Colonic mucosa (tissue), 4 donors: ENCODE measurements at regions not wholly inside any gene's neighbourhood (a gene's known extent, or its start where the extent isn't known, plus 50 kb on each side); places are given as distances from the start of the nearest gene placed in this dataset.

Source experiments
- DNase-seq: peaks from one replicate; pipeline ENCODE4 v3.0.0-alpha.2; 2020
- H3K27ac ChIP-seq: fragments of 200-600 bp; one replicate; pipeline ENCODE4 v1.8.0; 2021
- H3K27me3 ChIP-seq: fragments of 200-600 bp; one replicate; pipeline ENCODE4 v1.8.0; 2021
- H3K36me3 ChIP-seq: fragments of 200-600 bp; one replicate; pipeline ENCODE4 v1.8.0; 2021
- H3K4me1 ChIP-seq: fragments of 200-600 bp; one replicate; pipeline ENCODE4 v1.8.0; 2021; ENCODE audit warnings: mild to moderate bottlenecking
- H3K4me3 ChIP-seq: fragments of 200-600 bp; one replicate; pipeline ENCODE4 v1.8.0; 2021
- H3K9ac ChIP-seq, 2 donors: one replicate each; pipeline ENCODE4 v1.7.0; 2013; ENCODE audit warnings: control low read depth in 2 of 2, low read depth in 2 of 2, low read length in 2 of 2
- H3K9me3 ChIP-seq: fragments of 200-600 bp; one replicate; pipeline ENCODE4 v1.8.0; 2021
- intact Hi-C: fragments of 100-400 bp; cut with DNase I; formaldehyde crosslinking; loops from one replicate; pipeline ENCODE4 v1.14.1; 2022
- TF ChIP-seq, protein P1 (sequence below): fragments of 200-600 bp; IDR thresholded peaks from one replicate; pipeline ENCODE4 v1.8.0; 2022; ENCODE audit warnings: antibody characterized with exemption, mild to moderate bottlenecking
- donor health status: healthy.
- donor health status: DM: no; HTN: no; CAD: no.
- donor health status: DM: no; HTN: no; CAD: no.

- Histone ChIP-seq H3K9ac (no peak overlapping the region), H3K9me3 (no peaks in the 10 kb centered on the region), H3K4me3 (no peak overlapping the region), H3K4me1 (no peaks in the 10 kb centered on the region), H3K36me3 (no peaks in the 10 kb centered on the region), H3K27ac (no peak overlapping the region), H3K27me3 (no peaks in the 10 kb centered on the region)
- TF ChIP-seq, protein P1, sequence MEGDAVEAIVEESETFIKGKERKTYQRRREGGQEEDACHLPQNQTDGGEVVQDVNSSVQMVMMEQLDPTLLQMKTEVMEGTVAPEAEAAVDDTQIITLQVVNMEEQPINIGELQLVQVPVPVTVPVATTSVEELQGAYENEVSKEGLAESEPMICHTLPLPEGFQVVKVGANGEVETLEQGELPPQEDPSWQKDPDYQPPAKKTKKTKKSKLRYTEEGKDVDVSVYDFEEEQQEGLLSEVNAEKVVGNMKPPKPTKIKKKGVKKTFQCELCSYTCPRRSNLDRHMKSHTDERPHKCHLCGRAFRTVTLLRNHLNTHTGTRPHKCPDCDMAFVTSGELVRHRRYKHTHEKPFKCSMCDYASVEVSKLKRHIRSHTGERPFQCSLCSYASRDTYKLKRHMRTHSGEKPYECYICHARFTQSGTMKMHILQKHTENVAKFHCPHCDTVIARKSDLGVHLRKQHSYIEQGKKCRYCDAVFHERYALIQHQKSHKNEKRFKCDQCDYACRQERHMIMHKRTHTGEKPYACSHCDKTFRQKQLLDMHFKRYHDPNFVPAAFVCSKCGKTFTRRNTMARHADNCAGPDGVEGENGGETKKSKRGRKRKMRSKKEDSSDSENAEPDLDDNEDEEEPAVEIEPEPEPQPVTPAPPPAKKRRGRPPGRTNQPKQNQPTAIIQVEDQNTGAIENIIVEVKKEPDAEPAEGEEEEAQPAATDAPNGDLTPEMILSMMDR = no peak
- no peak for DNase-seq
- intact Hi-C loops = no loop called here
Observed at GRCh38 chr5:34542818-34543217, 113.3 kb upstream of the RAI14 start.

DNA sequence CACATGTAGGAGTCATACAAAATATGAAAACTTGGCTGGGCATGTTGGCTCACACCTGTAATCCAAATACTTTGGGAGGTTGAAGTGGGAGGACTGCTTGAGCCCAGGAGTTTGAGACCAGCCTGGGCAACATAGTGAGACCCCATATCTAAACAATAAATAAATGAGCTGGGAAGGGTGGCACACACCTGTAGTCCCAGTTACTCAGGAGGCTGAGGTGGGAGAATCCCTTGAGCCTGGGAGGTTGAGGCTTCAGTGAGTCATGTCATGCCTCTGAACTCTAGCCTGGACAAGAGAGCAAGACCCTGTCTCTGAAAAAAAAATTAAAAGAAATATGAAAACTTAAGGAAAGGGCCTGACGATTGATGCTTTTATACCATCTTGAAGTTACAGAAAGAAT is 112.4 kb upstream of the RAI14 start:
- no peaks in the 10 kb centered on the region for H3K9me3 ChIP-seq
- no peaks in the 10 kb centered on the region for H3K4me1 ChIP-seq
- no peak overlapping the region for H3K27ac ChIP-seq
- H3K4me3 ChIP-seq = no peak overlapping the region
- no peaks in the 10 kb centered on the region for H3K36me3 ChIP-seq
- no peak for DNase-seq
- TF ChIP-seq, protein P1 = no peak
- no peaks in the 10 kb centered on the region for H3K27me3 ChIP-seq
- H3K9ac ChIP-seq = no peak overlapping the region
- intact Hi-C loops = no loop called here

DNA sequence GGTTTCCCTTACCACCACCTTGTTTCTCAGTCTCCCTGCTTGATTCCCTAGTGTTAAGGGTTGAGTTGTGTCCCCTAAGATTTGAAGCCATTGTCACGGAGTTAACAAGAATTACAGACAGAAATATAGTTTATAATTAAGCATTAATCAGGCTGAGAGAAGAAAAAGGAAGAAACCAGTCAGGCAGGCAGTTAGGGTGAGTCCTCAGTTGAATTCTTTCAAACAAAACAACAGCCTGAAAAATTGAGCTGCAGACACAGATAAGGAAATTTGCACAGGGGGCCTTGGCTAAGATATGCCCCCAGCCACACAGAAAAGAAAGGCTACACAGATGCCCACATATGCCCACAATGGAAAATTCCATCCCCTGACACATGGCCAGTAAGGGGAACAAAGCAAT is 111.7 kb upstream of the RAI14 start:
- H3K27ac ChIP-seq = no peak overlapping the region
- H3K4me1 ChIP-seq = no peaks in the 10 kb centered on the region
- H3K4me3 ChIP-seq = no peak overlapping the region
- TF ChIP-seq, protein P1 = no peak
- no peak overlapping the region for H3K9ac ChIP-seq
- DNase-seq = no peak
- intact Hi-C loops = no loop called here
- no peaks in the 10 kb centered on the region for H3K27me3 ChIP-seq
- no peaks in the 10 kb centered on the region for H3K36me3 ChIP-seq
- H3K9me3 ChIP-seq = no peaks in the 10 kb centered on the region

DNA sequence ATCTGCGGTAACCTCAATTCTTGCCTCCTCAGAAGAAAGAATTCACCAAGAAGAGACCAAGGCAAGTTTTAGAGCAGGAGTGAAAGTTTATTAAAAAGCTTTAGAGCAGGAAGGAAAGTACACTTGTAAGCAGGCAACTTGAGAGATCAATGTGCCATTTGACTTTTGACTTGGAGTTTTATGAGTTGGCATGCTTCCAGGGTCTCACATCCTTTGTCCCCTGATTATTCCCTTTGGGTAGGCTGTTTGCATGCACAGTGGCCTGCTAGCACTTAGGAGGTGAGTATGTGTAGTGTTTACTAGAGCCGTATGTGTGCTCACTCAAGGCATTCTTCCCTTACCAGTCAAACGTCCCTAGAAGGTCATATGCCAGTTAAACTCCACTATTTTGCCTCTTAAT is 111.0 kb upstream of the RAI14 start:
- no peaks in the 10 kb centered on the region for H3K27me3 ChIP-seq
- no peak overlapping the region for H3K27ac ChIP-seq
- DNase-seq = no peak
- H3K9ac ChIP-seq = no peak overlapping the region
- H3K9me3 ChIP-seq = no peaks in the 10 kb centered on the region
- no peaks in the 10 kb centered on the region for H3K4me1 ChIP-seq
- TF ChIP-seq, protein P1 = no peak
- H3K36me3 ChIP-seq = no peaks in the 10 kb centered on the region
- no peak overlapping the region for H3K4me3 ChIP-seq
- intact Hi-C loops = no loop called here

DNA sequence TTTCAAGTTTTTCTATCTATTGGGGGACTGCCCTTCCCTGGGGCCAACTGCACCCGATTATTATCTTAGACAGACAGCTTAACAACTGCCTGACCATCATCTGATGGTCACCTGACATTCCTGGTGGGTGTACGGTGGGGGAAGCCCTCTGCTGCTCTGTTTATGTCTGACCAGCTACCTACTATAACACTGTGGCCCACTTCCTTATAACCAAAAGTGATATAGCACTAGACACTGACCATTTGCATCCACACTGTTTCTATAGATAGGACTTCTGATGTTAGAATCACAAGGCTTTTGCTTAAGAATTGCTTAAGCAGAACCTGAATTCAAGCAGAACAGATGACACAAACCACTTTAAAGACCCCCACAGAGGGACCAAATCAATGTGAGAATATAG is 110.5 kb upstream of the RAI14 start:
- intact Hi-C loops = no loop called here
- DNase-seq = no peak
- H3K36me3 ChIP-seq = no peaks in the 10 kb centered on the region
- H3K27ac ChIP-seq = no peak overlapping the region
- H3K9ac ChIP-seq = no peak overlapping the region
- no peaks in the 10 kb centered on the region for H3K27me3 ChIP-seq
- no peaks in the 10 kb centered on the region for H3K4me1 ChIP-seq
- TF ChIP-seq, protein P1 = no peak
- H3K9me3 ChIP-seq = no peaks in the 10 kb centered on the region
- no peak overlapping the region for H3K4me3 ChIP-seq
